Loucy (cell line): ENCODE measurements at regions not wholly inside any gene's neighbourhood (a gene's known extent, or its start where the extent isn't known, plus 50 kb on each side); places are given as distances from the start of the nearest gene placed in this dataset.

ENCODE experiments used
- CTCF ChIP-seq: fragments of 200-600 bp; sonication (generic); conservative IDR thresholded peaks from 2 replicates; pipeline ENCODE4 v1.5.1; 2014; ENCODE audit warnings: mild to moderate bottlenecking, antibody characterized with exemption, low read length
- EZH2phosphoT487 ChIP-seq: fragments of 200-600 bp; IDR thresholded peaks from 2 replicates; pipeline ENCODE4 v1.6.1; 2018; ENCODE audit warnings: antibody characterized with exemption, mild to moderate bottlenecking, moderate library complexity, borderline replicate concordance

DNA sequence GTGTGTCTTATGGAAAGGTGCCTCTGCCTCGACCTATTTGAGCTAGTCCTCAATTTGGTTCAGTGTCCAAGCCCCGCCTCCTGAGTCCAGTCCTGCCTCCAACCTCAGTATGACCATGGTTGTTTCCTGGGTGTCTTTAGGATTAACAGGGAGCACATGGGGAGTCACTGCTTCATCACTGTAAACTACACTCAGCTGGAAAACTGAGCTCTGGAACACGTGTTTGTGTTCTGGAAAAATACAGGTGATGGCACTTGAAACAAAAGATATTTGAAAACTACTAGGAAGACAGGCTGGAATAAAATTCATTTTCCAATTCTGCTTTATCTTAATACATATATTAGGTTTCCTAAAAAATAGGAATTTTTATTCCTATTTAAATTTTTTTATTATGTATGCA lies 1187.3 kb upstream of the TMEM132C start:
- TF ChIP-seq CTCF, result no peak
- TF ChIP-seq EZH2phosphoT487, result no peak
